Endothelial cell of umbilical vein (primary cell): ENCODE measurements at regions not wholly inside any gene's neighbourhood (a gene's known extent, or its start where the extent isn't known, plus 50 kb on each side); places are given as distances from the start of the nearest gene placed in this dataset.
"Not testable (repeated sequence)": the region's sequence is repeated elsewhere in the genome, so short reads cannot be mapped to it uniquely, and the experiment has no call there.

Source experiments
- BruUV-seq: library from RNA; stranded (reverse); fragments of 400-500 nt; replicated peaks from 2 replicates; lab custom pipeline; 2021; lab: Mats Ljungman, UMichigan
- CTCF ChIA-PET: fragments of 300-600, 350-600 bp; sonication (Branson Sonifier 250); formaldehyde crosslinking; loops from one replicate; lab custom pipeline; 2021; ENCODE audit warnings: antibody characterized with exemption, inconsistent platforms; lab: Charles Lee
- POLR2A ChIA-PET: fragments of 300-600, 350-600 bp; sonication (Branson Sonifier 250); formaldehyde crosslinking; loops from one replicate; lab custom pipeline; 2021; ENCODE audit warnings: antibody characterized with exemption, inconsistent platforms; lab: Charles Lee
- DNase-seq: peaks from one replicate; pipeline ENCODE4 v3.0.0-alpha.2; 2011; ENCODE audit warnings: low read depth, low spot score
- FAIRE-seq: peaks from 2 replicates; lab custom pipeline; 2011; peaks lifted over from hg19 to GRCh38; lab: Jason Lieb, UNC
- H2AFZ ChIP-seq: 2 replicates; pipeline ENCODE4 v1.6.0; 2012; ENCODE audit warnings: low read depth, low read length, control low read depth, inconsistent platforms
- H3K27ac ChIP-seq: 2 replicates; pipeline ENCODE4 v1.5.1; 2011; ENCODE audit warnings: low read depth, mild to moderate bottlenecking, control low read depth, low read length, moderate library complexity; ENCODE audit not compliant: insufficient read depth
- H3K27me3 ChIP-seq, 2 experiments: 2 replicates each; pipeline versions ENCODE4 v1.6.0 to v1.6.1; 2011; ENCODE audit warnings: low read length in 2 of 2, mixed read lengths in 1 of 2; ENCODE audit not compliant: control insufficient read depth in 2 of 2, insufficient read depth in 2 of 2
- H3K36me3 ChIP-seq, 2 experiments: 2 replicates in 1 of 2; 3 replicates in 1 of 2; pipeline ENCODE4 v1.5.1; 2011; ENCODE audit warnings: low read length in 2 of 2, mild to moderate bottlenecking in 1 of 2, moderate library complexity in 1 of 2; ENCODE audit not compliant: control insufficient read depth in 2 of 2, insufficient read depth in 2 of 2; ENCODE audit errors: extremely low read depth in 1 of 2
- H3K4me1 ChIP-seq: 3 replicates; pipeline ENCODE4 v1.5.1; 2011; ENCODE audit warnings: mild to moderate bottlenecking, low read length; ENCODE audit not compliant: control insufficient read depth, insufficient read depth; ENCODE audit errors: extremely low read depth
- H3K4me2 ChIP-seq: 2 replicates; pipeline ENCODE4 v1.6.1; 2011; ENCODE audit warnings: low read length, control low read depth, mixed read lengths; ENCODE audit not compliant: insufficient read depth
- H3K4me3 ChIP-seq, 3 experiments: fragments of 200-600 bp in 1 of 3; sonication (generic), shearing (Covaris generic) in 1 of 3; replicated peaks in 1 of 3; 2 replicates each; pipeline ENCODE4 v1.5.1; 2011 to 2016; ENCODE audit warnings: control low read depth in 3 of 3, low read length in 3 of 3, mild to moderate bottlenecking in 2 of 3, inconsistent platforms in 1 of 3, low read depth in 1 of 3, moderate library complexity in 1 of 3; ENCODE audit not compliant: insufficient read depth in 1 of 3
- H3K79me2 ChIP-seq: 2 replicates; pipeline ENCODE4 v1.6.0; 2012; ENCODE audit warnings: low read length, inconsistent platforms; ENCODE audit not compliant: control insufficient read depth, insufficient read depth
- H3K9ac ChIP-seq: replicated peaks from 2 replicates; pipeline ENCODE3; 2011; ENCODE audit warnings: low read length, control low read depth; ENCODE audit not compliant: insufficient read depth; ENCODE audit errors: extremely low read depth
- H3K9me1 ChIP-seq: replicated peaks from 3 replicates; pipeline ENCODE4 v1.6.0; 2011; ENCODE audit warnings: mild to moderate bottlenecking, low read length; ENCODE audit not compliant: control insufficient read depth, insufficient read depth; ENCODE audit errors: extremely low read depth
- H3K9me3 ChIP-seq: replicated peaks from 2 replicates; pipeline ENCODE4 v1.5.1; 2012; ENCODE audit warnings: low read length, inconsistent platforms; ENCODE audit not compliant: control insufficient read depth, insufficient read depth
- H4K20me1 ChIP-seq: replicated peaks from 2 replicates; pipeline ENCODE3; 2011; ENCODE audit warnings: mild to moderate bottlenecking, low read length; ENCODE audit not compliant: control insufficient read depth, insufficient read depth; ENCODE audit errors: extremely low read depth
- CTCF ChIP-seq, 2 donors: IDR thresholded peaks; 1 replicate in 1 of 2; 2 replicates in 1 of 2; pipeline ENCODE4 v1.5.1; 2011; ENCODE audit warnings: low read length in 2 of 2, mild to moderate bottlenecking in 2 of 2, moderate library complexity in 2 of 2, control low read depth in 1 of 2, inconsistent platforms in 1 of 2, low read depth in 1 of 2; ENCODE audit not compliant: insufficient read depth in 1 of 2; ENCODE audit errors: extremely low read depth in 1 of 2
- EZH2 ChIP-seq: IDR thresholded peaks from 2 replicates; pipeline ENCODE4 v1.6.1; 2012; ENCODE audit warnings: borderline replicate concordance, low read depth, mild to moderate bottlenecking, moderate library complexity, low read length, inconsistent platforms; ENCODE audit not compliant: severe bottlenecking
- FOS ChIP-seq: IDR thresholded peaks from 2 replicates; pipeline ENCODE4 v1.6.1; 2011; ENCODE audit warnings: mild to moderate bottlenecking, low read length, moderate library complexity, borderline replicate concordance; ENCODE audit not compliant: insufficient read depth
- GATA2 ChIP-seq: IDR thresholded peaks from 2 replicates; pipeline ENCODE4 v1.7.0; 2011; ENCODE audit warnings: low read depth, mild to moderate bottlenecking, moderate library complexity, mixed read lengths, low read length; ENCODE audit not compliant: insufficient read length, insufficient read depth
- JUN ChIP-seq: IDR thresholded peaks from 2 replicates; pipeline ENCODE4 v1.6.1; 2011; ENCODE audit warnings: borderline replicate concordance, low read depth; ENCODE audit not compliant: insufficient read length, insufficient read depth
- MYC ChIP-seq: IDR thresholded peaks from one replicate; pipeline ENCODE4 v1.6.1; 2011; ENCODE audit warnings: mild to moderate bottlenecking, low read depth, low read length
- POLR2A ChIP-seq: IDR thresholded peaks from 2 replicates; pipeline ENCODE4 v1.6.1; 2012; ENCODE audit warnings: low read depth, mild to moderate bottlenecking, control low read depth, low read length
- POLR2AphosphoS5 ChIP-seq: IDR thresholded peaks from 2 replicates; pipeline ENCODE4 v1.6.1; 2012; ENCODE audit warnings: low read depth, mild to moderate bottlenecking, control low read depth, low read length, moderate library complexity; ENCODE audit not compliant: insufficient read depth
- dilution Hi-C: fragments of 300-500 bp; cut with MboI; formaldehyde crosslinking; loops from one replicate; pipeline ENCODE4 v1.15.0; 2019; ENCODE audit warnings: low sequenced_read_pairs; ENCODE audit not compliant: extremely low pct_ligation_motif_present
- intact Hi-C: fragments of 100-400 bp; cut with micrococcal nuclease; formaldehyde crosslinking; loops from one replicate; pipeline ENCODE4 v1.10.0; 2022
- TF ChIP-seq, protein P1 (sequence below): IDR thresholded peaks from 2 replicates; pipeline ENCODE4 v1.6.1; 2011; ENCODE audit not compliant: insufficient read depth, insufficient read length

DNA sequence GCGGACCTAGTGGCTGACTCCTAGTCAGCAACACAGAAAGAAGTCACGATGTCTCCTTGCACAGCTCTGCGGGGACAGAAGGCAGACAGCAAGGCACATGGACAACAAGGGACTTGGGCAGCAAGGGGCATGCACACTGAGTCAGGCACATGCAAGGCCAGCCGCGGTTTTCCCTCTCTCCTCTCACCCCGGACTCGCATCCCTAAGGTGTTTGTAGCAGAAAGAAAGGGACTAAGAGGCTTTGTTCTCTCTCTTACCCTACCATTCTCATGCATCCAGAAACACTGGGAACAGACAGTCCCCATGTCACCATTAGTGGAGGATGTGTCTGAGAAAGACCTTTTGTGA lies 193.3 kb upstream of the PHF14 start:
- BruUV-seq: no TSS peak
- FAIRE-seq (no peak), DNase-seq (no peak)
- Histone ChIP-seq H2AFZ (no peak overlapping the region), H3K9me3 (no peaks in the 10 kb centered on the region), H3K27me3 (no peaks in the 10 kb centered on the region), H3K27ac (no peak overlapping the region), H3K36me3 (no peaks in the 10 kb centered on the region), H3K9me1 (no peaks in the 10 kb centered on the region), H4K20me1 (no peaks in the 10 kb centered on the region), H3K79me2 (no peaks in the 10 kb centered on the region), H3K4me3 (no peak overlapping the region), H3K9ac (no peak overlapping the region), H3K4me2 (no peak overlapping the region), H3K4me1 (no peaks in the 10 kb centered on the region)
- TF ChIP-seq EZH2 (no peak), JUN (no peak), MYC (no peak), GATA2 (no peak), CTCF (IDR thresholded peaks at IDR 0.05; ENCODE audit: extremely low read depth in 1 of 2, insufficient read depth in 1 of 2, low read depth in 1 of 2, low read length in 2 of 2) (no peak), POLR2A (no peak), POLR2AphosphoS5 (no peak), FOS (no peak)
- TF ChIP-seq, protein P1, sequence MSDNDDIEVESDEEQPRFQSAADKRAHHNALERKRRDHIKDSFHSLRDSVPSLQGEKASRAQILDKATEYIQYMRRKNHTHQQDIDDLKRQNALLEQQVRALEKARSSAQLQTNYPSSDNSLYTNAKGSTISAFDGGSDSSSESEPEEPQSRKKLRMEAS: no peak
- CTCF ChIA-PET: no interaction called here
- intact Hi-C loops (no loop called here), dilution Hi-C loops (no loop called here)
- POLR2A ChIA-PET: no interaction called here

- H3K4me3 ChIP-seq, FAIRE-seq, CTCF ChIA-PET, H3K9ac ChIP-seq, H3K27me3 ChIP-seq, H2AFZ ChIP-seq, intact Hi-C loops, dilution Hi-C loops, H3K36me3 ChIP-seq, H3K9me3 ChIP-seq, BruUV-seq, POLR2A ChIA-PET, H3K79me2 ChIP-seq, H3K27ac ChIP-seq, DNase-seq, H4K20me1 ChIP-seq, H3K4me1 ChIP-seq, H3K9me1 ChIP-seq, H3K4me2 ChIP-seq: not testable (repeated sequence)
Observed at GRCh38 chr7:10786976-10787375, 186.7 kb upstream of the PHF14 start.
